ENCODE measurements at regions not wholly inside any gene's neighbourhood (a gene's known extent, or its start where the extent isn't known, plus 50 kb on each side); places are given as distances from the start of the nearest gene placed in this dataset.

- TF ChIP-seq CTCF (IDR thresholded peaks at IDR 0.05) = no peak
- TF ChIP-seq POLR2A (IDR thresholded peaks at IDR 0.05) = no peak
These were observed 174.4 kb upstream of the NOX3 start for GRCh38 chr6:155630085-155630484.

Measured in body of pancreas (tissue), 4 donors.